Upper lobe of right lung (tissue), 1 donor: ENCODE measurements at regions not wholly inside any gene's neighbourhood (a gene's known extent, or its start where the extent isn't known, plus 50 kb on each side); places are given as distances from the start of the nearest gene placed in this dataset.

Source experiments
- ATAC-seq: fragments of 200-7000 bp; cut with Tn5 transposase; one replicate; pipeline ENCODE4 v1.9.1; 2020; ENCODE audit warnings: mild to moderate bottlenecking, moderate library complexity
- DNase-seq: peaks from one replicate; pipeline ENCODE4 v3.0.0-alpha.2; 2020
- H3K27ac ChIP-seq: fragments of 200-600 bp; one replicate; pipeline ENCODE4 v1.8.0; 2022
- H3K27me3 ChIP-seq: fragments of 200-600 bp; one replicate; pipeline ENCODE4 v1.8.0; 2022; ENCODE audit warnings: mild to moderate bottlenecking
- H3K36me3 ChIP-seq: fragments of 200-600 bp; one replicate; pipeline ENCODE4 v1.8.0; 2022
- H3K4me1 ChIP-seq: fragments of 200-600 bp; one replicate; pipeline ENCODE4 v1.8.0; 2022
- H3K4me3 ChIP-seq: fragments of 200-600 bp; one replicate; pipeline ENCODE4 v1.8.0; 2022; ENCODE audit warnings: mild to moderate bottlenecking
- H3K9me3 ChIP-seq: fragments of 200-600 bp; one replicate; pipeline ENCODE4 v1.8.0; 2022
- CTCF ChIP-seq: fragments of 200-600 bp; IDR thresholded peaks from one replicate; pipeline ENCODE4 v1.8.0; 2022; ENCODE audit warnings: antibody characterized with exemption
- intact Hi-C: fragments of 100-400 bp; cut with DNase I; formaldehyde crosslinking; loops from one replicate; pipeline ENCODE4 v1.11.0; 2022
- donor health status: DM: no; HTN: yes; CAD: no; lungs with severe emphysema.

- TF ChIP-seq CTCF: no peak
- ATAC-seq (no peak), DNase-seq (no peak)
- peaks cover 13% of the 10 kb centered on the region for H3K4me1 ChIP-seq
- no peak overlapping the region for H3K4me3 ChIP-seq
- no peaks in the 10 kb centered on the region for H3K36me3 ChIP-seq
- intact Hi-C loops: no loop called here
- no peaks in the 10 kb centered on the region for H3K9me3 ChIP-seq
- no peaks in the 10 kb centered on the region for H3K27me3 ChIP-seq
- H3K27ac ChIP-seq: no peak overlapping the region
These were observed 162.9 kb upstream of the HABP2 start for GRCh38 chr10:113389969-113390368.

GRCh38 chr10:113390896-113391295 lies 162.0 kb upstream of the HABP2 start:
- H3K27ac ChIP-seq: no peak overlapping the region
- H3K36me3 ChIP-seq: no peaks in the 10 kb centered on the region
- H3K27me3 ChIP-seq: no peaks in the 10 kb centered on the region
- no peak overlapping the region for H3K4me3 ChIP-seq
- H3K4me1 ChIP-seq: peaks cover 3% of the 10 kb centered on the region
- DNase-seq: no peak
- intact Hi-C loops: no loop called here
- TF ChIP-seq CTCF: no peak
- no peak for ATAC-seq
- H3K9me3 ChIP-seq: no peaks in the 10 kb centered on the region

- peaks cover 6% of the 10 kb centered on the region for H3K4me1 ChIP-seq
- no peak for TF ChIP-seq CTCF
- DNase-seq (no peak), ATAC-seq (peak; percentile 27)
- no peaks in the 10 kb centered on the region for H3K9me3 ChIP-seq
- no peak overlapping the region for H3K4me3 ChIP-seq
- no peaks in the 10 kb centered on the region for H3K27me3 ChIP-seq
- no peaks in the 10 kb centered on the region for H3K36me3 ChIP-seq
- intact Hi-C loops: no loop called here
- no peak overlapping the region for H3K27ac ChIP-seq
These were observed 155.8 kb upstream of the HABP2 start for GRCh38 chr10:113397047-113397446.

- peaks cover 6% of the 10 kb centered on the region for H3K4me1 ChIP-seq
- peak; percentile 55 for ATAC-seq
- no peak overlapping the region for H3K4me3 ChIP-seq
- H3K36me3 ChIP-seq: no peaks in the 10 kb centered on the region
- no peak overlapping the region for H3K27ac ChIP-seq
- no peak for TF ChIP-seq CTCF
- intact Hi-C loops: no loop called here
- no peaks in the 10 kb centered on the region for H3K27me3 ChIP-seq
- DNase-seq: no peak
- H3K9me3 ChIP-seq: no peaks in the 10 kb centered on the region
These were observed 153.8 kb upstream of the HABP2 start for GRCh38 chr10:113399065-113399464.

- H3K36me3 ChIP-seq: no peaks in the 10 kb centered on the region
- H3K4me3 ChIP-seq: no peak overlapping the region
- ATAC-seq: no peak
- H3K4me1 ChIP-seq: no peaks in the 10 kb centered on the region
- TF ChIP-seq CTCF: no peak
- intact Hi-C loops: no loop called here
- DNase-seq: no peak
- no peak overlapping the region for H3K27ac ChIP-seq
- peaks cover 6% of the 10 kb centered on the region for H3K27me3 ChIP-seq
- H3K9me3 ChIP-seq: no peaks in the 10 kb centered on the region
These were observed 150.3 kb upstream of the HABP2 start for GRCh38 chr10:113402602-113403001.

GRCh38 chr10:113407218-113407617 lies 145.6 kb upstream of the HABP2 start:
- peaks cover 6% of the 10 kb centered on the region for H3K27me3 ChIP-seq

More at GRCh38 chr10:113407218-113407617, 145.6 kb upstream of the HABP2 start:
- no peak for ATAC-seq
- no peak for DNase-seq
- Histone ChIP-seq H3K36me3 (no peaks in the 10 kb centered on the region), H3K4me1 (no peaks in the 10 kb centered on the region), H3K27ac (no peak overlapping the region), H3K4me3 (no peak overlapping the region), H3K9me3 (no peaks in the 10 kb centered on the region)
- intact Hi-C loops: no loop called here
- TF ChIP-seq CTCF: no peak
